ENCODE measurements at regions not wholly inside any gene's neighbourhood (a gene's known extent, or its start where the extent isn't known, plus 50 kb on each side); places are given as distances from the start of the nearest gene placed in this dataset.

DNA sequence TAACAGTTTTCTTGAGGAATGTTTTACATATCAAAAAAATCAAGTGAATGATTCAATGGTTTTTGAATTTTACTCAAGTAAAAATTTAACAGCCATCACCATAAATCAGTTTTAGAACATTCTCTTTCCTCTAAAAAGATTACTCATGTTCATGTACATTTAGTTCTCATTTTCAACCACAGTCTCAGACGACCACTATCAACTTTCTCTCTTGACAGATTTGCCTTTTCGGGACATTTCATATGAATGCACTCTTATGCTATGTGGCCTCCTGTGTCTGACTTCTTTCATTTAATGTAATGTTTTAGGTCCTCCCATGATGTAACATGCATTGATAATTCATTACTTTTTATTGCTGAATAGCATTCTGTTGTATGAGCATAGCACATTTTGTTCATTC lies 309.3 kb upstream of the PLSCR5 start:
- no peak overlapping the region for H3K4me3 ChIP-seq (ENCODE audit: low read depth, low read length)
- DNase-seq (ENCODE audit: low read depth): no peak
- TF ChIP-seq, protein P1, sequence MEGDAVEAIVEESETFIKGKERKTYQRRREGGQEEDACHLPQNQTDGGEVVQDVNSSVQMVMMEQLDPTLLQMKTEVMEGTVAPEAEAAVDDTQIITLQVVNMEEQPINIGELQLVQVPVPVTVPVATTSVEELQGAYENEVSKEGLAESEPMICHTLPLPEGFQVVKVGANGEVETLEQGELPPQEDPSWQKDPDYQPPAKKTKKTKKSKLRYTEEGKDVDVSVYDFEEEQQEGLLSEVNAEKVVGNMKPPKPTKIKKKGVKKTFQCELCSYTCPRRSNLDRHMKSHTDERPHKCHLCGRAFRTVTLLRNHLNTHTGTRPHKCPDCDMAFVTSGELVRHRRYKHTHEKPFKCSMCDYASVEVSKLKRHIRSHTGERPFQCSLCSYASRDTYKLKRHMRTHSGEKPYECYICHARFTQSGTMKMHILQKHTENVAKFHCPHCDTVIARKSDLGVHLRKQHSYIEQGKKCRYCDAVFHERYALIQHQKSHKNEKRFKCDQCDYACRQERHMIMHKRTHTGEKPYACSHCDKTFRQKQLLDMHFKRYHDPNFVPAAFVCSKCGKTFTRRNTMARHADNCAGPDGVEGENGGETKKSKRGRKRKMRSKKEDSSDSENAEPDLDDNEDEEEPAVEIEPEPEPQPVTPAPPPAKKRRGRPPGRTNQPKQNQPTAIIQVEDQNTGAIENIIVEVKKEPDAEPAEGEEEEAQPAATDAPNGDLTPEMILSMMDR (conservative IDR thresholded peaks at IDR 0.05; ENCODE audit: low read depth, low read length): no peak

GRCh38 chr3:146912241-146913015 lies 307.3 kb upstream of the PLSCR5 start:
- TF ChIP-seq, protein P1 (conservative IDR thresholded peaks at IDR 0.05; ENCODE audit: low read depth, low read length): no peak
- H3K4me3 ChIP-seq (ENCODE audit: low read depth, low read length): no peak overlapping the region

GRCh38 chr3:146903927-146904326 lies 298.8 kb upstream of the PLSCR5 start:
- no peak for DNase-seq (ENCODE audit: low read depth)
- H3K4me3 ChIP-seq (ENCODE audit: low read depth, low read length): no peak overlapping the region
- TF ChIP-seq, protein P1 (conservative IDR thresholded peaks at IDR 0.05; ENCODE audit: low read depth, low read length): no peak

More at GRCh38 chr3:146912241-146913015, 307.3 kb upstream of the PLSCR5 start:
- DNase-seq (ENCODE audit: low read depth): peak; percentile 2

GRCh38 chr3:146899171-146899570 lies 294.0 kb upstream of the PLSCR5 start:
- TF ChIP-seq, protein P1 (conservative IDR thresholded peaks at IDR 0.05; ENCODE audit: low read depth, low read length): no peak
- DNase-seq (ENCODE audit: low read depth): no peak
- no peak overlapping the region for H3K4me3 ChIP-seq (ENCODE audit: low read depth, low read length)

DNA sequence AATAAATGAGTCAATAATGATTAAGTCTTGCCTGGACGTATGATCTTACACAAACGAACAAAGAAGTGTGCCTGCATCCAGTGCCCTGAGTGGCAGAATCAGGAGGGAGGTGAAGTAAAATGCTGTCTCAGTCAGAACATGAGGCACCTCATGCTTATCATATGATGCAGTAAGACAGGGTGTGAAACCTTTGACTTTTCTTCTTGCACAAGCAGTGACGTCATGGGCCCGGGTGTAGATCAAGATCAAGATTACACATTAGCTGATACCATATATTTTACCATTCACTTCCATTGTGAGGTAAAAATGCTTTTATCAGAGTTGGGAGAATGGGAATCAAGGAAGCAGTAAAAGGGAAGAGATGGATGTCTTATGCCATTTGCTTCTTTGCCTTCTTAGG lies 291.6 kb upstream of the PLSCR5 start:
- H3K4me3 ChIP-seq (ENCODE audit: low read depth, low read length): no peak overlapping the region
- DNase-seq (ENCODE audit: low read depth): peak; percentile 8
- TF ChIP-seq, protein P1 (conservative IDR thresholded peaks at IDR 0.05; ENCODE audit: low read depth, low read length): no peak

DNA sequence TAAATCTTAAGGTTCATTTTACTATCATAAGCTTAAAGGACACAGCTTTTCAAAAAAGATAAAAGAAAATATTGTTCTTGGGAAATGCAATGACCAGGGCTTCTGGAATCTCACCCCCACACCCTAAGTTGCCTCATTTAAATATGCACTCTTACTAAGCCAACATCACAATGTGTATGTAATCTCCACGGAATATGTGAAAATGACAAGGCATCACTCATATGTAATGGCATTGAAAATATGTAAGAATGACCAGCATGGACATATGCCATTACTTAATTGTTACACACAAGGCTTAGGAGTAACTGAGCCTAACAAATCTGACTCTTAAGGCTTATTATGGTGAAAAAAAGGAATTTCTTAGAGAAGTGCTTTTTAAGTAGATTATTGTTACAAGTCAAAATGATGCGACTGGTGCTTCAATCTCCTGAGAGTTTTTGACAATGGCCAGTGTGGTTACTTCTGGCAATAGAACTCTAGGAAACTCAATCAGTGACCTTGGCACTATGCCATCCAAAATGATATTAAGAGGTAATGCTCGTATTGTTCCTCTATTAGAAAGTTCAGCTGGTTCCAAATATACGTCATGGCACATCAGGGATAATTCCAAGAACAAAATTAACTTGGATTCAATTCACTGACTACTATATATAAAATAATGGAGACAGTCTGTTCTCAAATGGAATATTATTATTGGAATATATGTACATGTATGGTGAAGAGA lies 290.0 kb upstream of the PLSCR5 start:
- DNase-seq (ENCODE audit: low read depth): peak; percentile 61

More for the DNA sequence above, 290.0 kb upstream of the PLSCR5 start:
- TF ChIP-seq, protein P1 (conservative IDR thresholded peaks at IDR 0.05; ENCODE audit: low read depth, low read length): no peak
- no peak overlapping the region for H3K4me3 ChIP-seq (ENCODE audit: low read depth, low read length)
